ENCODE measurements at regions not wholly inside any gene's neighbourhood (a gene's known extent, or its start where the extent isn't known, plus 50 kb on each side); places are given as distances from the start of the nearest gene placed in this dataset.

DNA sequence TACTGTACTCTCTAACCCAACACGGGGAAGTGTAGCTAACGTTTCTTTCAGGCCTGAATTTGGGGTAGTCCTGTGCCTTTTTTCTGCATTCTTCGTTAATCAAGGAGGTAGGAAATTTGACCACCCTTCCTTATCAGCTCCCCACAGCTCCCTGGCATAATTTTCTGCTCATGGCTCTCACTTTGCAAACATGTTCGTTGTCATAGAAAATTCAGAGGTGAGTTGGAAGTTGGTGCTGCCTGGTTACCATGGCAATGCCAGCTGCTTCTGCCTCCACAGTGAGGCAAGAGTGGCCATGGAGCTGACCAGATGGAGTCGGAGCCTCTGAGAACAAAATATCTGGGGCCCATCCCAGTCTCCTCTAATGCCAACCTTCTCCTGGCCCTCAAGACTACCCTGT, 116.6 kb upstream of the BOD1 start:
- TF ChIP-seq POLR2A (IDR thresholded peaks at IDR 0.05) (no peak), CTCF (IDR thresholded peaks at IDR 0.05) (no peak)

Measured in body of pancreas (tissue), 4 donors.